Liver (tissue), 8 donors: ENCODE measurements at regions not wholly inside any gene's neighbourhood (a gene's known extent, or its start where the extent isn't known, plus 50 kb on each side); places are given as distances from the start of the nearest gene placed in this dataset.

Source experiments
- DNase-seq: peaks from one replicate; pipeline ENCODE4 v3.0.0-alpha.2; 2017; ENCODE audit warnings: low spot score
- H3K27ac ChIP-seq, 2 donors: one replicate each; pipeline ENCODE4 v1.7.0; 2013; ENCODE audit warnings: inconsistent platforms in 2 of 2, low read length in 2 of 2, control low read depth in 1 of 2, low read depth in 1 of 2, mild to moderate bottlenecking in 1 of 2
- H3K27me3 ChIP-seq, 4 donors: one replicate each; pipeline versions ENCODE4 v1.6.1 to v1.7.0; 2013; ENCODE audit warnings: low read length in 3 of 4, inconsistent platforms in 1 of 4, mild to moderate bottlenecking in 1 of 4, moderate library complexity in 1 of 4; ENCODE audit not compliant: control insufficient read depth in 4 of 4, insufficient read depth in 4 of 4
- H3K36me3 ChIP-seq, 4 donors: one replicate each; pipeline versions ENCODE4 v1.6.1 to v1.7.0; 2013; ENCODE audit warnings: low read length in 3 of 4, mild to moderate bottlenecking in 3 of 4, low read depth in 1 of 4, moderate library complexity in 1 of 4; ENCODE audit not compliant: control insufficient read depth in 4 of 4, insufficient read depth in 3 of 4
- H3K4me1 ChIP-seq, 4 donors: one replicate each; pipeline versions ENCODE4 v1.6.1 to v1.7.0; 2013; ENCODE audit warnings: low read length in 3 of 4, mild to moderate bottlenecking in 3 of 4, moderate library complexity in 1 of 4; ENCODE audit not compliant: control insufficient read depth in 4 of 4, insufficient read depth in 4 of 4
- H3K4me3 ChIP-seq, 3 donors: one replicate each; pipeline versions ENCODE4 v1.6.1 to v1.7.0; 2013; ENCODE audit warnings: low read length in 3 of 3, control low read depth in 1 of 3, low read depth in 1 of 3, mild to moderate bottlenecking in 1 of 3
- H3K9ac ChIP-seq, 2 donors: one replicate each; pipeline ENCODE4 v1.7.0; 2013; ENCODE audit warnings: low read length in 2 of 2, mild to moderate bottlenecking in 2 of 2, moderate library complexity in 2 of 2, control low read depth in 1 of 2, low read depth in 1 of 2
- H3K9me3 ChIP-seq, 4 donors: one replicate each; pipeline versions ENCODE4 v1.6.1 to v1.7.0; 2013; ENCODE audit warnings: low read length in 3 of 4; ENCODE audit not compliant: control insufficient read depth in 4 of 4
- EGR1 ChIP-seq, 2 donors: IDR thresholded peaks; 2 replicates each; pipeline ENCODE4 v1.6.1; 2016 to 2018; ENCODE audit warnings: antibody characterized with exemption in 2 of 2, low read depth in 2 of 2
- FOXA1 ChIP-seq: IDR thresholded peaks from 2 replicates; pipeline ENCODE4 v1.6.1; 2016; ENCODE audit warnings: antibody characterized with exemption
- GABPA ChIP-seq, 2 donors: IDR thresholded peaks in 1 of 2; conservative IDR thresholded peaks in 1 of 2; 2 replicates each; pipeline ENCODE4 v1.6.1; 2016; ENCODE audit warnings: antibody characterized with exemption in 2 of 2, mild to moderate bottlenecking in 1 of 2, moderate library complexity in 1 of 2
- HNF4G ChIP-seq: IDR thresholded peaks from 2 replicates; pipeline ENCODE4 v1.6.1; 2016; ENCODE audit warnings: antibody characterized with exemption
- JUND ChIP-seq, 2 donors: IDR thresholded peaks; 2 replicates each; pipeline ENCODE4 v1.6.1; 2016; ENCODE audit warnings: antibody characterized with exemption in 2 of 2
- NR2F2 ChIP-seq: IDR thresholded peaks from 2 replicates; pipeline ENCODE4 v1.6.1; 2016; ENCODE audit warnings: antibody characterized with exemption
- RAD21 ChIP-seq, 2 donors: IDR thresholded peaks; 2 replicates each; pipeline ENCODE4 v1.6.1; 2016; ENCODE audit warnings: antibody characterized with exemption in 2 of 2, mild to moderate bottlenecking in 2 of 2
- SP1 ChIP-seq: IDR thresholded peaks from 2 replicates; pipeline ENCODE4 v1.6.1; 2018; ENCODE audit warnings: antibody characterized with exemption, mild to moderate bottlenecking
- WGBS: extraction: QIAGEN DNeasy Blood & Tissue Kit; methylation state at CpG from one replicate; pipeline ENCODE4 v1.1.7; 2013; 5-methylcytosine and 5-hydroxymethylcytosine counted together
- TF ChIP-seq, protein P1 (sequence below): IDR thresholded peaks from 2 replicates; pipeline ENCODE4 v1.6.1; 2016; ENCODE audit warnings: antibody characterized with exemption
- TF ChIP-seq, protein P2 (sequence below): IDR thresholded peaks from 2 replicates; pipeline ENCODE4 v1.6.1; 2016; ENCODE audit warnings: antibody characterized with exemption
- TF ChIP-seq, protein P3 (sequence below): IDR thresholded peaks from 2 replicates; pipeline ENCODE4 v1.6.1; 2016; ENCODE audit warnings: antibody characterized with exemption, mild to moderate bottlenecking
- TF ChIP-seq, protein P4 (sequence below): fragments of 150-350 bp; IDR thresholded peaks from 2 replicates; pipeline ENCODE4 v1.5.1; 2017; ENCODE audit warnings: improper control_type of control experiment, low read depth, low read length; ENCODE audit not compliant: missing input control
- donor health status: healthy.
- donor health status: healthy.
- donor health status: healthy.
- donor health status: healthy.
- donor health status: healthy.

DNA sequence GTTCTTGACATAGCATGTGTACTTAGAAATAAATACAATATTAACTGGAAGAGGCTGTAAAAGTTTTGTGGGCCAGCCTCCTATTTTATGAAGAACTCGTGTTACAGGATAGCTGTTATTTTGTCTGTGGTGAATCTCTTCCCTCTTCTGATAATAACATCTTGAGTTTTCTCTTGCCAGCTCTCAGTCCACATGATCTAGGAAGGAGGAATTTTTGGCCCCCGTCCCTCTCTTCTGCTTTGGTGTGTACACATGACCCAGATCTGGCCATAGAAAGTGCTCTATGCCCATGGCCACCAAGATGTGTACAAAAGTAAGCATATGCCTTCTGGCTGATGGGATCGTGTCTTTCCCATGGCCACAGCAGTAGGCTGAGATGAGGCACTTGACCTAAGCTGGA lies 108.0 kb upstream of the LEF1 start:
- H3K4me1 ChIP-seq, result no peaks in the 10 kb centered on the region

DNA sequence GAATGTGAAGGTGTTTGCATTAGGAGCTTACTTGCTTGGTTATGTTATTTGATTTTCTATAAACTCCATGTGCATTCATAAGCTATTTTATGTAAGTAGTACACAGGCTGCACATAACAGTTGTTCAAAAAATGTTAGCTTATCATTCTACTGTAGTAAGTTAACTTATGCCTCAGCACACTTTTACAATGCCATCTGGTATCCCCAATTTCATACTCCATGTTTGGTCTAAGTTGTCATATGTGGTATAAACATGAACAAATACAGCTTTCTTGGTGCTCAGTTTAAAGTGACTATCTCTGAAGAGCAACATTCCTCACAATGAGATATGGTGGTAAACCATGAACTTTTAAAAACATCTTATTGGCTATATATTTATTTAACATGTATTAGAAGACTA lies 104.3 kb upstream of the LEF1 start:
- H3K4me1 ChIP-seq, result no peaks in the 10 kb centered on the region
- H3K9ac ChIP-seq, result no peak overlapping the region
- H3K27me3 ChIP-seq, result peaks cover 0 to 2% (median 0%) of the 10 kb centered on the region in 4 donors
- no peak overlapping the region for H3K27ac ChIP-seq
- H3K9me3 ChIP-seq, result no peaks in the 10 kb centered on the region
- TF ChIP-seq, protein P1, sequence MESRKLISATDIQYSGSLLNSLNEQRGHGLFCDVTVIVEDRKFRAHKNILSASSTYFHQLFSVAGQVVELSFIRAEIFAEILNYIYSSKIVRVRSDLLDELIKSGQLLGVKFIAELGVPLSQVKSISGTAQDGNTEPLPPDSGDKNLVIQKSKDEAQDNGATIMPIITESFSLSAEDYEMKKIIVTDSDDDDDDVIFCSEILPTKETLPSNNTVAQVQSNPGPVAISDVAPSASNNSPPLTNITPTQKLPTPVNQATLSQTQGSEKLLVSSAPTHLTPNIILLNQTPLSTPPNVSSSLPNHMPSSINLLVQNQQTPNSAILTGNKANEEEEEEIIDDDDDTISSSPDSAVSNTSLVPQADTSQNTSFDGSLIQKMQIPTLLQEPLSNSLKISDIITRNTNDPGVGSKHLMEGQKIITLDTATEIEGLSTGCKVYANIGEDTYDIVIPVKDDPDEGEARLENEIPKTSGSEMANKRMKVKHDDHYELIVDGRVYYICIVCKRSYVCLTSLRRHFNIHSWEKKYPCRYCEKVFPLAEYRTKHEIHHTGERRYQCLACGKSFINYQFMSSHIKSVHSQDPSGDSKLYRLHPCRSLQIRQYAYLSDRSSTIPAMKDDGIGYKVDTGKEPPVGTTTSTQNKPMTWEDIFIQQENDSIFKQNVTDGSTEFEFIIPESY, result no peak
- TF ChIP-seq NR2F2, result no peak
- TF ChIP-seq, protein P2, sequence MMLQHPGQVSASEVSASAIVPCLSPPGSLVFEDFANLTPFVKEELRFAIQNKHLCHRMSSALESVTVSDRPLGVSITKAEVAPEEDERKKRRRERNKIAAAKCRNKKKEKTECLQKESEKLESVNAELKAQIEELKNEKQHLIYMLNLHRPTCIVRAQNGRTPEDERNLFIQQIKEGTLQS, result no peak
- TF ChIP-seq FOXA1, result no peak
- no peak for TF ChIP-seq EGR1 (IDR thresholded peaks at IDR 0.05; ENCODE audit: low read depth in 2 of 2)
- no peak for TF ChIP-seq SP1
- TF ChIP-seq HNF4G, result no peak
- TF ChIP-seq JUND (IDR thresholded peaks at IDR 0.05), result no peak
- no peak for DNase-seq
- no peak overlapping the region for H3K4me3 ChIP-seq
- H3K36me3 ChIP-seq, result no peaks in the 10 kb centered on the region

More for the DNA sequence above, 108.0 kb upstream of the LEF1 start:
- Histone ChIP-seq H3K9me3 (no peaks in the 10 kb centered on the region), H3K4me3 (no peak overlapping the region), H3K9ac (no peak overlapping the region), H3K27ac (no peak overlapping the region), H3K27me3 (peaks cover 0 to 2% (median 0%) of the 10 kb centered on the region in 4 donors), H3K36me3 (no peaks in the 10 kb centered on the region)
- no peak for DNase-seq
- no peak for TF ChIP-seq HNF4G
- TF ChIP-seq, protein P3, sequence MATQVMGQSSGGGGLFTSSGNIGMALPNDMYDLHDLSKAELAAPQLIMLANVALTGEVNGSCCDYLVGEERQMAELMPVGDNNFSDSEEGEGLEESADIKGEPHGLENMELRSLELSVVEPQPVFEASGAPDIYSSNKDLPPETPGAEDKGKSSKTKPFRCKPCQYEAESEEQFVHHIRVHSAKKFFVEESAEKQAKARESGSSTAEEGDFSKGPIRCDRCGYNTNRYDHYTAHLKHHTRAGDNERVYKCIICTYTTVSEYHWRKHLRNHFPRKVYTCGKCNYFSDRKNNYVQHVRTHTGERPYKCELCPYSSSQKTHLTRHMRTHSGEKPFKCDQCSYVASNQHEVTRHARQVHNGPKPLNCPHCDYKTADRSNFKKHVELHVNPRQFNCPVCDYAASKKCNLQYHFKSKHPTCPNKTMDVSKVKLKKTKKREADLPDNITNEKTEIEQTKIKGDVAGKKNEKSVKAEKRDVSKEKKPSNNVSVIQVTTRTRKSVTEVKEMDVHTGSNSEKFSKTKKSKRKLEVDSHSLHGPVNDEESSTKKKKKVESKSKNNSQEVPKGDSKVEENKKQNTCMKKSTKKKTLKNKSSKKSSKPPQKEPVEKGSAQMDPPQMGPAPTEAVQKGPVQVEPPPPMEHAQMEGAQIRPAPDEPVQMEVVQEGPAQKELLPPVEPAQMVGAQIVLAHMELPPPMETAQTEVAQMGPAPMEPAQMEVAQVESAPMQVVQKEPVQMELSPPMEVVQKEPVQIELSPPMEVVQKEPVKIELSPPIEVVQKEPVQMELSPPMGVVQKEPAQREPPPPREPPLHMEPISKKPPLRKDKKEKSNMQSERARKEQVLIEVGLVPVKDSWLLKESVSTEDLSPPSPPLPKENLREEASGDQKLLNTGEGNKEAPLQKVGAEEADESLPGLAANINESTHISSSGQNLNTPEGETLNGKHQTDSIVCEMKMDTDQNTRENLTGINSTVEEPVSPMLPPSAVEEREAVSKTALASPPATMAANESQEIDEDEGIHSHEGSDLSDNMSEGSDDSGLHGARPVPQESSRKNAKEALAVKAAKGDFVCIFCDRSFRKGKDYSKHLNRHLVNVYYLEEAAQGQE, result no peak
- TF ChIP-seq, protein P2, result no peak
- TF ChIP-seq RAD21 (IDR thresholded peaks at IDR 0.05), result no peak
- TF ChIP-seq, protein P4, sequence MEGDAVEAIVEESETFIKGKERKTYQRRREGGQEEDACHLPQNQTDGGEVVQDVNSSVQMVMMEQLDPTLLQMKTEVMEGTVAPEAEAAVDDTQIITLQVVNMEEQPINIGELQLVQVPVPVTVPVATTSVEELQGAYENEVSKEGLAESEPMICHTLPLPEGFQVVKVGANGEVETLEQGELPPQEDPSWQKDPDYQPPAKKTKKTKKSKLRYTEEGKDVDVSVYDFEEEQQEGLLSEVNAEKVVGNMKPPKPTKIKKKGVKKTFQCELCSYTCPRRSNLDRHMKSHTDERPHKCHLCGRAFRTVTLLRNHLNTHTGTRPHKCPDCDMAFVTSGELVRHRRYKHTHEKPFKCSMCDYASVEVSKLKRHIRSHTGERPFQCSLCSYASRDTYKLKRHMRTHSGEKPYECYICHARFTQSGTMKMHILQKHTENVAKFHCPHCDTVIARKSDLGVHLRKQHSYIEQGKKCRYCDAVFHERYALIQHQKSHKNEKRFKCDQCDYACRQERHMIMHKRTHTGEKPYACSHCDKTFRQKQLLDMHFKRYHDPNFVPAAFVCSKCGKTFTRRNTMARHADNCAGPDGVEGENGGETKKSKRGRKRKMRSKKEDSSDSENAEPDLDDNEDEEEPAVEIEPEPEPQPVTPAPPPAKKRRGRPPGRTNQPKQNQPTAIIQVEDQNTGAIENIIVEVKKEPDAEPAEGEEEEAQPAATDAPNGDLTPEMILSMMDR, result no peak
- no peak for TF ChIP-seq SP1
- no peak for TF ChIP-seq JUND (IDR thresholded peaks at IDR 0.05)
- TF ChIP-seq EGR1 (IDR thresholded peaks at IDR 0.05; ENCODE audit: low read depth in 2 of 2), result no peak
- TF ChIP-seq GABPA (IDR thresholded peaks at IDR 0.05 in 1 of 2, conservative IDR thresholded peaks at IDR 0.05 in 1 of 2), result no peak
- WGBS, result 82% methylated on average over 3 of the region's 3 CpGs
